ENCODE measurements at regions not wholly inside any gene's neighbourhood (a gene's known extent, or its start where the extent isn't known, plus 50 kb on each side); places are given as distances from the start of the nearest gene placed in this dataset.
"Not testable (repeated sequence)": the region's sequence is repeated elsewhere in the genome, so short reads cannot be mapped to it uniquely, and the experiment has no call there.

DNA sequence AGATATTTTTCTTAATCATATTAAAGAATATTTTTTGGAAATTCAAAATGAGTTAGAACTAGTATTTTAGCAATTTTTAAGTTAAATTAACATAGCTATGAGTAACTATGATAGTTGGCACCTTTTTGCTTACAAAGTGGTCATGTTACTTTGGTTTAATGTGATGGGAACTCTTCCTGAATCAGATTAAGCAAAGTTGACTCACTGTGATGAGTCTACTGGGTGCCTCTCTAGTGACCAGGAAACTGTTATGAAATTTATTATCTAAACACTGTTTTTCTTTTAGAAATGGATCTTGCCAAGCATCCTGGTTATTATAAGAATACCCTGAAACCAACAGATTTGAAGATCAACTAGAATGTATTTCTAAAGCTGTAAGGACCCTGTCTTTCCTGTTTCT, 985.8 kb downstream of the TRAM1L1 start:
- no peak overlapping the region for H3K4me3 ChIP-seq (ENCODE audit: low read length)
- no peaks in the 10 kb centered on the region for H3K27me3 ChIP-seq (ENCODE audit: low read length)
- peak; percentile 67 for DNase-seq
- no peak overlapping the region for H2AFZ ChIP-seq (ENCODE audit: low read length)
- ATAC-seq, result peak; percentile 78
- no peaks in the 10 kb centered on the region for H3K79me2 ChIP-seq (ENCODE audit: low read length)
- no TSS peak for BruUV-seq (replicated peaks)
- peak overlapping the region; percentile 77 for H3K27ac ChIP-seq (ENCODE audit: low read length)
- no peaks in the 10 kb centered on the region for H3F3A ChIP-seq (ENCODE audit: low read length, unreplicated experiment)
- peak overlapping the region; percentile 44; the same call in 1 of the 2 replicates for H3K4me2 ChIP-seq (ENCODE audit: low read length)
- TF ChIP-seq, protein P1, sequence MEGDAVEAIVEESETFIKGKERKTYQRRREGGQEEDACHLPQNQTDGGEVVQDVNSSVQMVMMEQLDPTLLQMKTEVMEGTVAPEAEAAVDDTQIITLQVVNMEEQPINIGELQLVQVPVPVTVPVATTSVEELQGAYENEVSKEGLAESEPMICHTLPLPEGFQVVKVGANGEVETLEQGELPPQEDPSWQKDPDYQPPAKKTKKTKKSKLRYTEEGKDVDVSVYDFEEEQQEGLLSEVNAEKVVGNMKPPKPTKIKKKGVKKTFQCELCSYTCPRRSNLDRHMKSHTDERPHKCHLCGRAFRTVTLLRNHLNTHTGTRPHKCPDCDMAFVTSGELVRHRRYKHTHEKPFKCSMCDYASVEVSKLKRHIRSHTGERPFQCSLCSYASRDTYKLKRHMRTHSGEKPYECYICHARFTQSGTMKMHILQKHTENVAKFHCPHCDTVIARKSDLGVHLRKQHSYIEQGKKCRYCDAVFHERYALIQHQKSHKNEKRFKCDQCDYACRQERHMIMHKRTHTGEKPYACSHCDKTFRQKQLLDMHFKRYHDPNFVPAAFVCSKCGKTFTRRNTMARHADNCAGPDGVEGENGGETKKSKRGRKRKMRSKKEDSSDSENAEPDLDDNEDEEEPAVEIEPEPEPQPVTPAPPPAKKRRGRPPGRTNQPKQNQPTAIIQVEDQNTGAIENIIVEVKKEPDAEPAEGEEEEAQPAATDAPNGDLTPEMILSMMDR (conservative IDR thresholded peaks at IDR 0.05; ENCODE audit: low read depth, low read length), result no peak
- TF ChIP-seq EZH2 (IDR thresholded peaks at IDR 0.05; ENCODE audit: low read length, unreplicated experiment) (no peak), EZH2phosphoT487 (IDR thresholded peaks at IDR 0.05; ENCODE audit: borderline replicate concordance, low read length) (no peak)
- intact Hi-C loops (cut with micrococcal nuclease), result no loop called here
- H3K4me1 ChIP-seq (ENCODE audit: insufficient read depth, low read length), result peaks cover 24% of the 10 kb centered on the region
- no peaks in the 10 kb centered on the region for H3K36me3 ChIP-seq (ENCODE audit: low read depth, low read length)
- no peaks in the 10 kb centered on the region for H4K20me1 ChIP-seq (ENCODE audit: low read length)
- CTCF ChIA-PET, result interaction anchor here (0.5 kb wide), 1 partner anchor 242 kb away, joined by 3 read pairs; no protein-coding TSS in a partner anchor
- POLR2A ChIA-PET (ENCODE audit: unreplicated experiment), result interaction anchor here (0.6 kb wide), 1 partner anchor 275 kb away, joined by 7 read pairs; no protein-coding TSS in a partner anchor
- no peaks in the 10 kb centered on the region for H3K9me3 ChIP-seq (ENCODE audit: low read length)
- no peaks in the 10 kb centered on the region for H3K9me2 ChIP-seq (replicated peaks; ENCODE audit: low read length)
- H3K9ac ChIP-seq (ENCODE audit: low read length), result no peak overlapping the region

DNA sequence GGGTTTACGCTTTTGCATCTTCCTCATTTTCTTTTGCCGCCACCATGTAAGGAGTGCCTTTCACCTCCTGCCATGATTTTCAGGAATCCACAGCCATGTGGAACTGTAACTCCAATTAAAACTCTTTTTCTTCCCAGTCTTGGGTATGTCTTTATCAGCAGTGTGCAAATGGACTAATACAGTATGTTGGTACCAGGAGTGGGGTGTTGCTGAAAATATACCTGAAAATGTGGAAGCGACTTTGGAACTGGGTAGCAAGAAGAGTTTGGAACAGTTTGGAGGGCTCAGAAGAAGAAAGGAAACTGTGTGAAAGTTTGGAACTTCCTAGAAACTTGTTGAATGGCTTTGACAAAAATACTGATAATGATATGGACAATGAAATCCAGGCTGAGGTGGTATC, 983.9 kb upstream of the NDST4 start:
- H3K36me3 ChIP-seq (ENCODE audit: low read depth, low read length); H3K4me3 ChIP-seq (ENCODE audit: low read length); H3K9me3 ChIP-seq (ENCODE audit: low read length); H3F3A ChIP-seq (ENCODE audit: low read length, unreplicated experiment); intact Hi-C loops (cut with micrococcal nuclease); BruUV-seq (replicated peaks); H3K79me2 ChIP-seq (ENCODE audit: low read length); CTCF ChIA-PET; H3K9me2 ChIP-seq (replicated peaks; ENCODE audit: low read length); H3K9ac ChIP-seq (ENCODE audit: low read length); H2AFZ ChIP-seq (ENCODE audit: low read length); ATAC-seq; H3K27me3 ChIP-seq (ENCODE audit: low read length); DNase-seq; H3K4me2 ChIP-seq (ENCODE audit: low read length); H4K20me1 ChIP-seq (ENCODE audit: low read length); POLR2A ChIA-PET (ENCODE audit: unreplicated experiment); H3K27ac ChIP-seq (ENCODE audit: low read length): not testable (repeated sequence)
- H3K4me1 ChIP-seq (ENCODE audit: insufficient read depth, low read length), result peaks cover 39% of the 10 kb centered on the region

DNA sequence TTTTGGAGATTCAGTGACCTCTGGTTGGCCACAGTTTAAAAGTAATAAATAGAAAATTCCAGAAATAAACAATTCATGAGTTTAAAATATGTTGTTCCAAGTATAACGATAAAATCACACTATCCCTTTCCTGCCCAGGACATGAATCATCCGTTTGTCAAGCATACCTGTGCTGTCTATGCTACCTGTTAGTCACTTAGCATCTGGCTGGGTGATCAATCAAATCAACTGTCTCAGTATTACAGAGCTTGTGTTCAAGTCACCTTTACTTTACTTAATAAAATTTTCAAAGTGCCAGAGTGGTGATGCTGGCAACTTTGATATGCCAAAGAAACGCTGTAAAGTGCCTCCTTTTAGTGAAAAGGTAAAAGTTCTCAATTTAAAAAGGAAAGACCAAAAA, 979.5 kb upstream of the NDST4 start:
- H4K20me1 ChIP-seq (ENCODE audit: low read length), result no peaks in the 10 kb centered on the region
- H3K27ac ChIP-seq (ENCODE audit: low read length), result peak overlapping the region; percentile 75
- POLR2A ChIA-PET (ENCODE audit: unreplicated experiment), result interaction anchor here (0.7 kb wide), 1 partner anchor 250 kb away, joined by 3 read pairs; no protein-coding TSS in a partner anchor
- peaks cover 25% of the 10 kb centered on the region for H3K4me1 ChIP-seq (ENCODE audit: insufficient read depth, low read length)
- no TSS peak for BruUV-seq (replicated peaks)
- peak overlapping the region; percentile 26; the same call in 1 of the 2 replicates for H2AFZ ChIP-seq (ENCODE audit: low read length)
- peak overlapping the region; percentile 77 for H3K4me2 ChIP-seq (ENCODE audit: low read length)
- H3K9ac ChIP-seq (ENCODE audit: low read length), result no peak overlapping the region
- H3K4me3 ChIP-seq (ENCODE audit: low read length), result peak overlapping the region; percentile 38
- H3K36me3 ChIP-seq (ENCODE audit: low read depth, low read length), result no peaks in the 10 kb centered on the region
- H3K9me2 ChIP-seq (replicated peaks; ENCODE audit: low read length), result no peaks in the 10 kb centered on the region
- DNase-seq (peak; percentile 79), ATAC-seq (peak; percentile 96)
- intact Hi-C loops (cut with micrococcal nuclease), result no loop called here
- no peaks in the 10 kb centered on the region for H3F3A ChIP-seq (ENCODE audit: low read length, unreplicated experiment)
- no peaks in the 10 kb centered on the region for H3K79me2 ChIP-seq (ENCODE audit: low read length)
- H3K9me3 ChIP-seq (ENCODE audit: low read length), result no peaks in the 10 kb centered on the region
- no peaks in the 10 kb centered on the region for H3K27me3 ChIP-seq (ENCODE audit: low read length)
- CTCF ChIA-PET, result no interaction called here
- TF ChIP-seq EZH2phosphoT487 (IDR thresholded peaks at IDR 0.05; ENCODE audit: borderline replicate concordance, low read length) (no peak), EZH2 (IDR thresholded peaks at IDR 0.05; ENCODE audit: low read length, unreplicated experiment) (no peak)
- TF ChIP-seq, protein P1 (conservative IDR thresholded peaks at IDR 0.05; ENCODE audit: low read depth, low read length), result no peak

Measured in PC-3 (cell line).